NCI-H2107 (cell line): ENCODE measurements at regions not wholly inside any gene's neighbourhood (a gene's known extent, or its start where the extent isn't known, plus 50 kb on each side); places are given as distances from the start of the nearest gene placed in this dataset.

ENCODE experiments used
- DNase-seq: peaks from one replicate; lab custom pipeline; 2025; lab: John Stamatoyannopoulos, UW

- no peak for DNase-seq
Measured at GRCh38 chr2:83561592-83561991, 897.5 kb downstream of the SUCLG1 start.

DNA sequence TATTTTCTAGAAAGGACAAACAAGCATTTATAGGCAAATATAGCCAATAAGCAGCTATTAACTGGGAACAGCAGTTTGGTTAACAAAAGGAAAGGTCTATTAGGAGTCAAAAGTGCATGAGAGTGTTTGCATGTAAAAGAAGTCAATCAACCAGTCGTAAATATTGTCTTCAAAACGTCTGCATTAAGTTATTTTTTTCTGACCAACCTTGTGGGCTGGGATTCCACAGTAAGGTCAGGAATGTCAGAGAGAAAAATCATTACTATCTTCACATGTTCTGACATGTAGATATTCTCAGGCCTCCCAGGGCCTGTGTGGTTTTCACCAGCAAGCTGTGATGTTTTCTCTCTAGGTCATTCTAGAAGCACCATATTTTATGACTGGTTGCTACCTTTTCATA is 922.5 kb downstream of the SUCLG1 start:
- no peak for DNase-seq

GRCh38 chr2:83534416-83534815 is 924.7 kb downstream of the SUCLG1 start:
- DNase-seq, result no peak

GRCh38 chr2:83531206-83531826 is 927.8 kb downstream of the SUCLG1 start:
- peak; percentile 49 for DNase-seq

DNA sequence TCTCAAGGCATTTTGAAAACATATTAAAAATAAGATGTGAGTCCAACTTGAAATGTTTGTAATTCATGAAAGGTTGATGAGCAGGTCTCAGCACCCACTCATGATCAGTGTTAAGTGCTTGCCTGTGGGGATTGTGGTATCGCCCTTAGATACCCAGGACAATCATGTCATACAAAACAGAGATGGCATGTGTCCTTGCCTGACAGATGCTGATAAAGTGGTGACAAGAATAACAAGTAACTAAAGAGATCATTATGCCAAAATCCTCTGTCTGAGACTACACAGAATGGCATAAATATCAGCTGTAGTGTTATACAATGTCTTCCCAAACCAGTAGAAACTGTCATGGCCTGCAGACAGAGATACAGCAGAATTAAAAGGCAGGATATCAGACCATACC is 930.3 kb downstream of the SUCLG1 start:
- no peak for DNase-seq

GRCh38 chr2:83522891-83523493 is 936.1 kb downstream of the SUCLG1 start:
- no peak for DNase-seq

GRCh38 chr2:83517727-83518368 is 941.2 kb downstream of the SUCLG1 start:
- no peak for DNase-seq

- DNase-seq, result no peak
Measured at GRCh38 chr2:83516503-83516902, 942.6 kb downstream of the SUCLG1 start.

DNA sequence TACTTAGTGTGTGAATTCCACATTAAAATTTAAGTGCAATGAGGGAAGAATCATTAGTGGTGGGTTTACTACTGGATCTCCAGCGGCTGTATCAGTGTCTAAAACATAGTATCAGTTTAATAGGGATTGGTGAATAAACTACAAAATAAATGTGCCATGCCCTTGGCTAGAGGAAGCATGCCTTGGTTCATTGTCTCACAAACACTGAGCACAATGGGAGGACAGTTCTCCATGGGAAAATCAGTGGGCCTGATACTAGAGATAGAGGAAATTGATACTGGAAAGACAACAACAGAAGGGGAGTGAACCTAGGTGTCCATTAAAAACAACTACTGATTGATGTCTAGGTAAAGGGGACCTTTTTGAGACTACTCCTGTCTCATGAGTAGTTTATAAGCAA is 971.6 kb downstream of the SUCLG1 start:
- no peak for DNase-seq

DNA sequence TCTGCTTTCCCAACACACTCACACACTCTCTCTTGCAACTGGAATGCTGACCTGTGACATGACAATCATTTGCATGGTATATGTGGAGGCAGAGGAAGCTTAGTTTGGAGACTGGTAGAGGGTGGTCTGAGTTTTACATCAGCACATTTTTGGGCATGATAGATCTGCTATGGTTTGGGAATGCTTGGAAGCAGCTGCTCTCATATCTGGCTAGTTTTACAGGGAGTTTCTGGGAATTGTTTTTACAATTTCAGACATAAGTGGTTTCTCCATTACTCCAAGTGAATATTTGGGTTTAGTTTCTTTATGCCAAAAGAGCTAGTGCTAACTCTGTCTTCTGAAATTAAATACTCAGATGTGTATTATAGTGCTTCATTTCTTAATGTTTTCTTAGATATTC is 977.6 kb downstream of the SUCLG1 start:
- DNase-seq, result no peak

DNA sequence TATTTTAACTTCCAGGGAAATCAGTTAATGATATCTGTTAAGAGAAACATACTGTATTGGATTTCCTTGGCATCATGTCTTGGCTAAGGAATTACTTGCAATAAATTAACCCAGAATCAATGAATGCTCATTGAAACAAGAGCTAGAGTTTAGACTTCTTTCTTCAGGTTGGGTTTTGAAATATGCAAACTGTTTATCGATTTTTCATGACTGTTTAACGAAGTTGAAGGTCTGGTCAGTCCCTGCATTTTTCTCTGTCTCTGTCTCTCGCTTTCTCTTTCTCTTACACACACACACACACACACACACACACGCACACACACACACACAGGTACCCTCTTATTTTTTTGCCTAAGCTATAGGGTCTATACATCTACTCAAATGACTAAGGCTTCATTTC is 981.0 kb downstream of the SUCLG1 start:
- no peak for DNase-seq

GRCh38 chr2:83475371-83475770 is 983.7 kb downstream of the SUCLG1 start:
- DNase-seq, result no peak

DNA sequence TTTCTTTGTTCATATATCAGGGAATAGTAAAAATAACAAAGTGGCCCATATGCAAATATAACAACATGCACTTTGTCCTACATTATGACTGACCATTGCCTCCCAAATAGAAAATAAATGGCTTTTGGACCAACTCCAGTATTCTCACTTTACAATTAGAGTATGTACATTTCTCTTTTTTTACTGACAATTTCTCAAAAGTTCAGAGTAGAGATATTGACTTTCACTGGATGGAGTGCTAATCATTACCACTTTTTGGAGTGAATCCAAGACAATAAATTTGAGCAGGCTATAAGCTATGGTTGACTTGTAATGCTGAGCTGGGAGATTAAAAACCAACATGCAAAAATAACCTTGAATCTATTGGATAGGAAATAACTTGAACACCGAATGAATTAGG is 987.4 kb downstream of the SUCLG1 start:
- DNase-seq, result no peak

DNA sequence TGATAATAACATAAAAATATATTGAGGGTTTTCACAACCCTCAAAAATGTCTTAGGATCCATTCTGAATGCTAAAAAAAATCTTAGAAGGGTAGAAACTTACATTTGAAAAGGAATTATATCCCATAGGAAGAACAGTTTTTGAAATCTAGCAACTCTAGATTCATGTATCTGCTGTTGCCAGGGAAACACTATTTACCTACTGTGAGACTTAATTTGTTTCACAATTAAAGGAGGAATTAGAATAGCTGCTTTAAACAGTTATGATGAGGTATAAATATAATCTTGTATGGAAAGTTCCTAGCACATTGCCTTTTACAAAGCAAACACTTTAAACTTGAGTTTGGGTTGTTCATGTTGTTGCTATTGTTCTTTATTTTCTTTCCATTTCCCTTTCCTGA is 988.2 kb downstream of the SUCLG1 start:
- DNase-seq, result no peak

DNA sequence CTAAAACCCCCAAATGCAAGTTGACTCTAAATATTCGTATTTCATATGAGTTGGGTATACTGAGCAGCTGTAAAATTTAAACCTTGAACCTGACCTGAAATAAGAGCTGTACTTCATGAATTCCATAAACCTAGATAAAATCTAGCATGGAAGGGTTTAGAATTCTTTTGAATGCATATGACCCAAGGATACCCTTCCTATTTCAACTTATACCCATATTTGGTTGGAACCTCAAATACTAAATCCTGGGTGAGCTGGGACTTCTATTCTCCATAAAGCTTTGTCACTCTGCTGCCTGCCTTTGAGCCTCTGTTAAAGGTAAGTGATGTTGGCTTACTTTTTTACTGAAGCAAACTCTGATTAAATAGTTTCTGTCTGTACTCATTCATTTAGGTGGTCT is 994.6 kb downstream of the SUCLG1 start:
- DNase-seq, result no peak

DNA sequence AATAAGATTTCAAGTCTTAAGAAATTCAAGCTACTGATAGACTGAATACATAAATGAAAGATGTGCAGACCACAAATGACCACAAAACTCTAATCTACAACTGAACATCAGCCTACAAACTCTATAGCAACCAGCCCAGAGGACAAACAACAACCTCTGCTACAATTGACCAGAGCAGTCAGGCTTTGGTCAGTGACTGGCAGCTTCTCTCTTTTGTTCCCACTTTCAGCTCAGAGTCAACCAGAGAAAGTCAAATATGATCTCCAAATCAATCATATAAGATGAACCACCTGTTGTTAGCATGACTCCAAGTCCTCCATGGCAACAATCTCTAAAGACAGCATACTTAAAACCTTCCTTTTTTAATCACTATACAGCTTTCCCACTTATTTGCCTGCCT is 996.2 kb downstream of the SUCLG1 start:
- DNase-seq, result no peak

DNA sequence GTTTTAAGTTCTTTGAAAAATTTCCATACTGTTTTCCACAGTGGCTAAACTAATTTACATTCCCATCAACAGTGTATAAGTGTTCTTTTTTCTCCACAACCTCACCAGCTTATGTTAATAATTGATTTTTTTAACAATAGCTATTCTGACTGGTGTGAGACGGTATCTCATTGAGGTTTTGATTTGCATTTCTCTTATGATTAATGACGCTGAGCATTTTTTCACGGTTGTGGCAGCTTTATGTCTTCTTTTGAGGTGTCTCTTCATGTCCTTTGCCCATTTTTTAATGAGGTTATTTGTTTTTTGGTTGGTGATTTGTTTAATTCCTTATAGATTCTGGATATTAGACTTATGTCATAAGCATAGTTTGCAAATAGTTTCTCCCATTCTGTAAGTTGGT is 997.9 kb downstream of the SUCLG1 start:
- no peak for DNase-seq

DNA sequence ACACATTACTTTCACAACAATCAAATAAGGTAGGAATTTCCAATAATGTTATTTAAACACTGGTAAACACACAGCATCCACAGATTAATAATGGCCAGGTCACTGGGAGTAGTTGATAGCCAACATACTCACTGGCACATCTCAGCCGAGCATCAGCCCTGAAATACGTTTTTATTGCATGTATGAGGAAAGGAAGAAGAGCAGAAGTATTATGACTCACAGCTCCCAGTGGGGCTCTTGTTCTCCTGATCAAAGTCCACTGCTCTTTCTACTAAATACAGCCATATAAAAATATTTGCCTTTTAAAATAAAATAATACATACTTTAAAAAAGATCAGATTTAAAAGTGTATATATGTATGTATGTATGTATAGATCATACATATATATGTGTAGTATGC is 999.6 kb downstream of the SUCLG1 start:
- DNase-seq, result no peak

DNA sequence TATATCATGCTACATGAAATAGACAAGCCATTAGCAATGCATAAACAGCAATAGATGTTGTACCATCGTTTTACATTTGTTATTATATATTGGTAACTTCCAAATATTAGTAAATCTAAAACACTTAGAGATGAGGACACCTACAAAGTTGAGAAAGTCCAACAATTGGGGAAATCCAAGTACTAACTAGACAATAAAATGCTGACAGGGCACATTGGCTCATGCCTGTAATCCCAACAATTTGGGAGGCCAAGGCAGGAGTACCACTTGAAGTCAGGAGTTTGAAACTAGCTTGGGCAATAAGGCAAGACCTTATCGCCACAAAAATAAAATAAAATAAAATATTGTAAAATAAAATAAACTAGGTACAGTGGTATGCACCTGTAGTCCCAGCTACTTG is 1023.1 kb downstream of the SUCLG1 start:
- no peak for DNase-seq

- no peak for DNase-seq
Measured at GRCh38 chr2:83420993-83421392, 1038.1 kb downstream of the SUCLG1 start.

GRCh38 chr2:83394134-83394904 is 1064.8 kb downstream of the SUCLG1 start:
- no peak for DNase-seq

DNA sequence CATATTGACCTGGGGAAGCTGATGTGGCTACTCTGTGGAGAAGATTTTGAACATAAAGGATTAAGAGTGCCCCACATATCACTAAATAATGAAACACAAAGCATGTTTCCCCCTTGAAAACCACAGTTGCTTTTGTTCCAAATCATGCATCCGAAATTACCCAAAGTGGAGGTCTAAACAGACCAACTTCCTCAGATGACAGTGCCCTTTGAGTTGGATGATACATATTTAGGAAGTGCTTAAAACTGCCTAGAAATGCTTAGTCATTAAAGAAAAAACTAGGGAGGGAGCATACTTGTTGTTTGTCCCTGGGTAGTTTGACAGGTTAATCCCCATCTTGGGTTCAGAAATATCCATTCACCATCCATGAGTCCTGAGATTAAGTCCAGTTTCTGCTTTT is 1070.3 kb downstream of the SUCLG1 start:
- no peak for DNase-seq

GRCh38 chr2:83386549-83386948 is 1072.5 kb downstream of the SUCLG1 start:
- DNase-seq, result no peak
